ENCODE measurements at regions not wholly inside any gene's neighbourhood (a gene's known extent, or its start where the extent isn't known, plus 50 kb on each side); places are given as distances from the start of the nearest gene placed in this dataset.

DNA sequence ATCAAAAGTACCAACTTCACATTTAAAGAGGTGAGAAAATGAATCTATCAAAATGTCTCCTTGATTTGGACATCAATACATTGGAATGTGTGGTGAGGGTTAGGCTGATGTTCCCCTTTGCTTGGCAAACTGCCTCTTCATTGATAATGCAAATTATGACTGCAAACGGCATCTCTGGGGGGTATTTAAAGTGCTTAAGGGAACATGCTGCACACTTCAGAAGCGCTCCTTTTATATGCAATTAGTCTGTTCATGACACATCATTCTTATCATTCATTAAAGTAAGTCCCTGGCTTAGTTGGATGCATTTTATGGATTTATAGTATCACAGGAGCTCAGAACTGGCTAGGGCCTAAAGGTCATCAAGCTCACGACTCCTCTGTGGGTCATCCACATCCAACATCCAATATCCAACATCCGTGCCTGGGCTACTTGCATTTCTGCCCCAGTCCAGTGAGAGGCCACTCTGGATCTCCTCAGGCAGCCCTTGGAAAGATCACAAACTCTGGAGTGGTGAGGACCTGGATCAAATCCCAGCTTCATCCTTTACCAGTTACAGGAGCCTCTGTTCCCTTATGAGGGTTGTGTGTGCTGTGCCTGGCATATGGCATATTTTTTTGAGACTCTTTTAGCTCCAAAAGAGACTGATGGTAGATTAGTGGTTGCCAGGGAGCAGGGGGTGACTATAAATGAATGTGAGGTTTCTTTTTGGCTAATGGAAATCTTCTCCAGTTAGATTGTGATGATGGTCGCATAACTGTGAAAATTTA lies 136.8 kb upstream of the FOXB1 start:
- no peak for TF ChIP-seq CTCF (IDR thresholded peaks at IDR 0.05; ENCODE audit: insufficient read depth, low read length, poor library complexity, severe bottlenecking)
- TF ChIP-seq EZH2phosphoT487 (conservative IDR thresholded peaks at IDR 0.05; ENCODE audit: low read length) = no peak
